Stimulated activated CD4-positive, alpha-beta T cell treated with anti-CD3 and anti-CD28 coated beads, Interleukin-4, amount 100 ng/mL, for 24 hours (primary cell): ENCODE measurements at regions not wholly inside any gene's neighbourhood (a gene's known extent, or its start where the extent isn't known, plus 50 kb on each side); places are given as distances from the start of the nearest gene placed in this dataset.
"Not testable (repeated sequence)": the region's sequence is repeated elsewhere in the genome, so short reads cannot be mapped to it uniquely, and the experiment has no call there.

Source experiments
- DNase-seq: peaks from one replicate; pipeline ENCODE4 v3.0.0-alpha.2; 2020

DNA sequence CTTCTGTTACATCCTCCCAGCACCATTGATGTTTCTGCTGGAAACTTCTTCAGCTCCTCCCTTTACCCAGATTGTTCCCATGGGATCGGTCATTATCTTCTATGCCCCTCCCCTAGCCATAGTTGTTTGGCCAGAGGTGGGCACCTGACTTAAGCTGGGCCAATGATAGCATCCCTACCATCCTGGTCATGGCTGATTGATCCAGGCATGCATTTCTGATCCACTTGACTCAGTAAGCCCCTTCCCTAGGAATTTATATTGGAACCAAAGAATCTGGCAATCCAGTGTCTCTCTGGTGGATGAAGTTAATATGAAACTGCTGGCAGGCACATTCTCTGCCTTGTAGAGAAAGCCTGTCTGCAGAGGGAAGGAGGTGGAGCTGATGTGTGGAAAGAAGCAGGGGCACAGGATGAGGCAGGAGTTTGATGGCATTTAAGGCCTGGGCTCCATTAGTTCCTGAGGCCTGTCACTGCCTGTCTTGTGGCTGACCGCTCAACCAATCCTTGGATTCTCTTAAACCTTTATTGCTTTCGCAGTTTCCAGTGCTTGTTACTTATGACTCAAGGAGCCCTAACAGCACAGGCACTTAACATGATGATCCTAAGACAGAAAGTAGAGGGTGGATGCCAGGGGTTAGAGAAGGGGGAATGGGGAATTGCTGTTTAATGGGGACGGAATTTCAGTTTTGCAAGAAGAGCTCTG, 152.4 kb downstream of the ABCC12 start:
- DNase-seq: no peak

DNA sequence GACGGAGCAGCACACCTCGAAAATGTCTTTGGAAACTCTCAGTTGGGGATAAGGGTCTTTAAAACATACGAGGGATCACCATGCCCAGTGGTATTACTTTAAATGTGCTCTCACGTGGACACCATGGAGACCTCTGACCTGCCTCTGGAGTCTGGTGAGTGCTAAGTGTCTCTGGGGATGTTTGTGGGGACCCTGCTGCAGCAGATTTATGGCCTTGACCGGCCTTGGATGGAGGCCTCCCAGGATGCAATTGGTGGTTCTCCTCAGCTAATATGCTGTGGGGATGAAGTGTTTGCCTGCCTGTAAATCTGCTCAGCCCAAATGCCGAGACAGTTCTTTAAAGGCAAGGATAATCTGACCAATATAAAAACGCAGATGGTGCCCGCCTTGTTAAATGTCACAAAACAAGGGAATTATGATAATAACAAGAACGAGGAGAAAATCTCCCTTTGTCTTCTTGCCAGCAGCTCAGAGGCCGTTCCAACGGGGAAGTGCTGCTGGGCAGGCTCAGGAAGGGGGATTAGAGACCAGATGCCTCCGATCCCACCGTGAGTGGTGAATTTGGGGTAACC, 154.4 kb downstream of the ABCC12 start:
- no peak for DNase-seq

DNA sequence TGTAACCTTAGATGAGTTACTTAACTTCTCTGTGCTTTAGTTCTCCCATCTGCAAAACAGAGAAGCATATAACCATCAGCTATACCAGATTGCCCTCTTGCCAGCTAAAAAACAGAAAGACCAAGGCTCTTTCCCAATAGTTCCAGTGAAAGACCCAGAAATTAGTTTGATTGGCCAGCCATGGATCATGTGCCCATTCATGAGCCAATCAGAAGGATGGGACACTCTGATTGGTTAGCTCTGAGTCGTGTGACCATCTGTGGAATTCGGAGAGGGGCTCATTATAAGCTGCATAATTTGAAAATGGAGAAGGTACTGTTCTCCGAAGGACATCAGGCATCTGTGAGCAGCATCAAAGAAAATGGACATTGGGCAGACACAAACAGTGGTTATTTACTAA, 155.2 kb downstream of the ABCC12 start:
- DNase-seq: no peak

GRCh38 chr16:47999595-47999994, 156.2 kb downstream of the ABCC12 start:
- DNase-seq: no peak

DNA sequence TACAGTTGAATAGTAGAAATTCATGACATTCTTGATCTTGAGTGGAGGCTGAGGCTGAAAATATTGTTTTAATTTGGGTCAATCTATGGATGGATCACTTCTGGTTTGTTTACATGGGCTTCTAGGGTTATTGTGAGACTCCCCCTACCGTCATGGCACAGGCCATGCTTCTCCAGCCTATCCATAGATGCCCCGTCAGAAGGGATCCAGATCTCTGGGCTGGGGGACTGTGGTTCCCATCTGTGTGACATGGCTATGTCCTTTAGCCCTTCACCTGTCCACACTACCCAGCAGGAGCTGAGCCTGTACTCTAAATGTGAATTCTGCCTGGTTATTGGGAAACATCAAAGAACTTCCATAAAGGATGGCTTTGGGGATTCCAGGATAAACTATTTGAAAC, 160.4 kb downstream of the ABCC12 start:
- DNase-seq: no peak

GRCh38 chr16:47991491-47991890, 164.3 kb downstream of the ABCC12 start:
- DNase-seq: no peak

DNA sequence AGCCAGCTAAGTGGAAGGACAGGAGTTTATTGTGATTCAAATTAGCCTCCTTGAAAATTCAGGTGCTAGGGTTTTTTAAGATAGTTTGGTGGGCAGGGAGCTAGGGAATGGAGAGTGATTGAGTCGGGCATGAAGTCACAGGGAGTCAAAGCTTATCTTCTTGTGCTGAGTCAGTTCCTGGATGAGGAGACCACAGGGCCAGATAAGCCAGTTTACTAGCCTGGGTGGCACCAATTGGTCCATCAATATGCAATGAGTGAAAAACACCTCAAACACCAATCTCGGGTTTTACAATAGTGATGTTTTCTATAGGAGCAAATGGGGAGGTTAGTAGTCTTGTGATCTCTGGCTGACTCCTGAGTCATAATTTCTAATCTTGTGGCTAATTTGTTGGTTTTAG, 165.1 kb downstream of the ABCC12 start:
- no peak for DNase-seq

DNA sequence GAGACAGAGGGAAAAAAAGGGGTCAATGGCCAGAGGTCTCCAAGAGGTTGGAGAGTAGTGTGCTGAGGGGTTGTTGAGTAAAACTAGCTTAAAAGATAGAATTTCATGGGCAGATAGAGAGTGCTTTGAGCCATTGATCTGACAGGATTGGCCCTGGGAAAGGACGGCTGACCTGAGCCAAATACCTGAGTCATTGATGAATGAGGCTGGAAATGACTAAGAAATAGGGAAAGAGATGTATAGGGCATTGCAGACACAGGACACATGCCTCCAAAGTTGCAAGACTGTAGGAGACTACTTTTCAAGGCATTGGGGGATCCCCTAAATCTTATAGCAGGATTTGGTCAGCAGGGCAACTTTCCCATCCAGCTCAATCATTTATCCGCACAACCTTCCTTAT, 168.7 kb downstream of the ABCC12 start:
- DNase-seq: no peak

DNA sequence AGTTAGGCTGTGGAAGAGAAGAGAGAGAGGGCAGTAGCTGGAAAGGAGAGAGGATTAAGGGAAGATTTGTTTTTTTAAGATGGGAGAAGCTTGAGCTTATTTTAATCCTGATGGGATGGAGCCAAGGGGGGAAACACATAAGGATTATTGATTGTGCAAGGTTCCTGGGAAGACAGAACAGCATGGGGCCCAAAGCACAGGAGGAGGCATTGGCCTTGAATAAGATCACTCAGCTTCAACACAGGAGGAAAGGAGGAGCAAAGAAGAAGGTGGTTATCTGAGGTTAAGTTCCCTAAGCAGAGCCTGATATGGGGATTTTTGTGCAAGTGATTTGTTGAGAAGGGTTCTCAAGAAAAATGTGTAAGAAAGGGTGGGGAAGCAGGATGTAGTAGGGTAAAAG, 169.8 kb downstream of the ABCC12 start:
- DNase-seq: no peak

- DNase-seq: no peak
Measured at GRCh38 chr16:47984669-47985068, 171.1 kb downstream of the ABCC12 start.

- DNase-seq: no peak
Measured at GRCh38 chr16:47983999-47984580, 171.7 kb downstream of the ABCC12 start.

DNA sequence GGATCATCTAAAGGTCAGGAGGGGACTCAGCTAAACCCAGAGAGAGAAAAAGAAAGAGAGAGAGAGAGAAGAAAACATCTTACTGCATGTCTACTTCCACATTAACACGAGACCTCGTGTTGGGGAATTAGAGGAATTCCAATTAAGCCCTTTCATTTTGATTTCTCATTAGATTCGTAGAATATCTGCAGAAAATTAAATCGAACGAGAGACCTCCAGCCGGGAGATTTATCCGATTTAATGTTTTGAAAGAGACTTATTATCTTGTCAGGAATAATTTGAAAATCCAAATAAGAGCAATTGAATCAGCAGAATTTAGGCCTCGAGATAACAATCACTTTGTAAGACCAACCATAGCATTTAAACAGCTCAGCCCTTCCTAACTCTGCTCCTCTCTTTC, 175.6 kb downstream of the ABCC12 start:
- no peak for DNase-seq

GRCh38 chr16:47979616-47980182, 176.1 kb downstream of the ABCC12 start:
- DNase-seq: no peak

- DNase-seq: no peak
Measured at GRCh38 chr16:47979164-47979520, 176.7 kb downstream of the ABCC12 start.

- no peak for DNase-seq
Measured at GRCh38 chr16:47978491-47979163, 177.2 kb downstream of the ABCC12 start.

- DNase-seq: no peak
Measured at GRCh38 chr16:47977802-47978201, 178.0 kb downstream of the ABCC12 start.

GRCh38 chr16:47976636-47977210, 179.1 kb downstream of the ABCC12 start:
- DNase-seq: no peak

DNA sequence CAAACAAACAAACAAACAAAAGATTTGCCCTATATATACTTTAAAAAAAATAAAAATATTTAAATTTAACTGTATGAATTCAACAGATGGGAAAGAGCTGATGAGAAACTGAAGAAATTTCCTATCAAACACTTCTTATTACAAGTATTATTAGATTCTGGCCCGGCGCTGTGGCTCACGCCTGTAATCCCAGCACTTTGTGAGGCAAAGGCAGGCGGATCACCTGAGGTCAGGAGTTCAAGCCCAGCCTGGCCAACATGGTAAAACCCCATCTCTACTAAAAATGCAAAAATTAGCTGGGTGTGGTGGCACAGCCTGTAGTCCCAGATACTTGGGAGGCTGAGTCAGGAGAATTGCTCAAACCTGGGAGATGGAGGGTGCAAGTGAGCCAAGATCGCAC, 180.8 kb downstream of the ABCC12 start:
- DNase-seq: not testable (repeated sequence)

DNA sequence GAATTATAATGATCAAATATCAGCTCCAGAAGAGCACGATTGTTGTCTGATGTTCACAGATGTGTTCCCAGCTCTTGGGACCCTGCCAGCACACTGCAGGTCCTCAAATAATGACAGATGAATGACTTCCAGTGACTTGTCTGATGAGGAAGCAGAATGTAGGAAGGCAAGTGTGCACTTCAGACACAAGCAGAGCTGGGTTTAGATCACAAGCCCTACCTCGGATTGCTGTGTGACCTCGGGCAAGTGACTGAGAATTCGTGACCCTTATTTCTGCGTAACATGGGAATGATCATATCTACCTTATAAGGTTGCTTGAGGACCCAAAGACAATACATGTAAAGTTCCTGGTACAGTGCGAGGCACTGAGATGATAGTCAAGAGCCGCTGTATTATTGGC, 182.2 kb downstream of the ABCC12 start:
- DNase-seq: no peak

DNA sequence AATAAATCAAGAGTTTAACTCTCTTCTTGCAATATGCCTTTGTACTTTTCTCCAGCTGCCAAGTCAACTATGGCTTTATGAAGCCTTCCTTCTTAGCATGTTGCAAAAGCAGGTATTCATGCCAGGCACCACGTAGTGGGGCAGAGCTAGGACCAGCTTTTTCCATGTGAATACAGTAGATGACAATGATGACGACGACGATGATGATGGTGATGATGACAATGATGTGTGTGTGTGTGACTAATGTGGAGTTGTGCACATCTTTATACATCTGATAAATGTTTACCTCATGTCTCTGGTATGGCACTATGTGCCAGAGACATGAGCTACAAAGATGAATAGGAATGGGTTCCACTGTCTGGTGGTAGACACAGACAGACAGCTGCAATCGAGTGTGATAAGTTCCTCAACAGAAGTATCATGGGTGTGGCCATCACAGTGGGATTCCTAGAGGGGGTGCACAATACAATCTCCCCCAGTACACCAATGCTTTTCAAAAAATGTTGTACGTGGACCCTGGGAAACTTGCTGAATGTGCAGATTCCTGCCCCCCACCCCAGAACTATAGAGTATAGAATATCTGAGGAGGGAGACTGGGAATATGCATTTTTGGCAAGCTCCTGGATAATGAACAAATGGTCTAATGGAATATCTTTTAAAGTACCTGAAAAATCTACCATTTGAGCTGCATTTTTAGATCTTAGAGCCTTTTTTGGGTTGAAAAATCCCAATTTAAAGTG, 183.4 kb downstream of the ABCC12 start:
- DNase-seq: no peak

DNA sequence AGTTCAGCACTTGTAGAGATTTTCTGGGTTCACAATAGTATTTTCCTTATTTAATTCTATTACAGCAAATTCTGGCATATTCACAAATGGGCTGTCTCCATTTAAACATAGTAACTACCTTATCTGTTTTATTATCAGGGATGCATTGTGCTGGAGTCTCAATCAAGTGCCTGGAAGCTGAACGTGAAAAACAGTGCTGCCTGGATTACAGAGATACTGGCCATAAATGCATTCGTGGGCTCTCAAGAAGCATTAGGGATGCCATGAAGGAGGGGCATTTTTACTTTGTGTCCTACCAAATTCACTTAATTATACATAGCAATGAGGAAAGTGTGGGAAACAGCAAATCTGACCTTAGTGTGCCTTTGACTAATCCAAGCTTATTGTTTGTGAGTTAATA, 184.6 kb downstream of the ABCC12 start:
- no peak for DNase-seq

DNA sequence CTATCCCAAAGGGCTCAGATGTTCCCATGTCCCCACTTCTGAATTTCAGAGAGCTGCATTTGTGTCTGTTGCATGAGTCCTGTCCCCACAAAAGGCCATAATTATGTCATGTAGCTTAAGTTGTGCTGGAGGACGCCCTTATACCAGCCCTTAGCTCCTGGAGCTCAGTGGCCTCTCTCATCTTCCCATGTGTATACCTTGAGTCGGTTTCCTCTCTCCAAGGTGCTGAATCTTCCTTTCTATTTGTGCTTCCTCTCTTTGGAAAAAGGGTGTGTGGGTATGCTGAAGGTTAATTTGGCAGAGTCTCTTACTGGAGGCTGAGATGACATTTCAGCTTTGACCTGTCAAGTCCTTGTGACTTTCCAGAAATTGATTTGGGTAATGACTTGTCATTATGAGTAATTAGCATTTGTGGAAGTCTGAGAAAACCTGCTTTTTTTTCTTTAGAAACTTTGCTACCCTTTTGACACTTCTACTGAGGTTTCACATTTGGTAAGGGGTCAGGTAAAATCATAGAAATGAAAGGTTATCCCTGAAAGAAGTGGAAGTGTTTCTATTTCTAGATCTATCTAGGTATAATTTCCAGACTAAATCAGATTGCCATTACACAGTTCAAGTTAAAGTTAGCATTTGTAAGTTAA, 185.4 kb downstream of the ABCC12 start:
- no peak for DNase-seq
